Neural progenitor cell (in vitro differentiated cells): ENCODE measurements at regions not wholly inside any gene's neighbourhood (a gene's known extent, or its start where the extent isn't known, plus 50 kb on each side); places are given as distances from the start of the nearest gene placed in this dataset.

Experiments
- DNase-seq: peaks from one replicate; pipeline ENCODE4 v3.0.0-alpha.2; 2016; ENCODE audit warnings: low spot score
- H2AFZ ChIP-seq: fragments of 200-600 bp; sonication (generic); replicated peaks from 2 replicates; pipeline ENCODE4 v1.6.1; 2016; ENCODE audit warnings: antibody characterized with exemption
- H3F3A ChIP-seq: fragments of 200-600 bp; sonication (generic); 2 replicates; pipeline ENCODE4 v1.6.1; 2016; ENCODE audit warnings: antibody characterized with exemption, low read depth
- H3K27ac ChIP-seq: fragments of 200-600 bp; sonication (generic); 2 replicates; pipeline ENCODE4 v1.5.1; 2016; ENCODE audit warnings: mild to moderate bottlenecking
- H3K27me3 ChIP-seq: fragments of 200-600 bp; sonication (generic); 2 replicates; pipeline ENCODE4 v1.6.1; 2016; ENCODE audit warnings: mild to moderate bottlenecking, moderate library complexity
- H3K36me3 ChIP-seq: fragments of 200-600 bp; sonication (generic); 2 replicates; pipeline ENCODE4 v1.5.1; 2016
- H3K4me1 ChIP-seq: fragments of 200-600 bp; sonication (generic); 2 replicates; pipeline ENCODE4 v1.6.1; 2016; ENCODE audit warnings: mixed run types
- H3K4me2 ChIP-seq: fragments of 200-600 bp; sonication (generic); 2 replicates; pipeline ENCODE4 v1.6.1; 2016
- H3K4me3 ChIP-seq: fragments of 200-600 bp; sonication (generic); 2 replicates; pipeline ENCODE4 v1.5.1; 2016
- H3K79me2 ChIP-seq: fragments of 200-600 bp; sonication (generic); 2 replicates; pipeline ENCODE4 v1.6.1; 2016; ENCODE audit warnings: low read depth
- H3K9ac ChIP-seq: fragments of 200-600 bp; sonication (generic); 2 replicates; pipeline ENCODE4 v1.6.1; 2016
- H3K9me3 ChIP-seq: fragments of 200-600 bp; sonication (generic); 2 replicates; pipeline ENCODE4 v1.5.1; 2016; ENCODE audit warnings: low read depth
- H4K20me1 ChIP-seq: fragments of 200-600 bp; sonication (generic); 2 replicates; pipeline ENCODE4 v1.6.1; 2016; ENCODE audit warnings: low read depth
- H3K27ac Mint-ChIP-seq: 3 replicates; pipeline ENCODE4 v1.8.0; 2021; ENCODE audit warnings: mixed read lengths
- H3K27me3 Mint-ChIP-seq: 2 replicates; pipeline ENCODE4 v1.8.0; 2022; ENCODE audit warnings: low read depth, mild to moderate bottlenecking, inconsistent platforms, moderate library complexity, mixed read lengths; ENCODE audit not compliant: insufficient read depth
- H3K36me3 Mint-ChIP-seq: 3 replicates; pipeline ENCODE4 v1.8.0; 2021; ENCODE audit warnings: mixed read lengths
- H3K4me1 Mint-ChIP-seq: 3 replicates; pipeline ENCODE4 v1.8.0; 2021; ENCODE audit warnings: mixed read lengths
- H3K4me3 Mint-ChIP-seq: 3 replicates; pipeline ENCODE4 v1.8.0; 2021; ENCODE audit warnings: mild to moderate bottlenecking, moderate library complexity, mixed read lengths
- H3K9me3 Mint-ChIP-seq: 3 replicates; pipeline ENCODE4 v1.8.0; 2020; ENCODE audit warnings: mixed read lengths
- CTCF ChIP-seq: fragments of 200-600 bp; sonication (generic); IDR thresholded peaks from 2 replicates; pipeline ENCODE4 v1.5.1; 2017; ENCODE audit warnings: antibody characterized with exemption, mild to moderate bottlenecking
- EZH2 ChIP-seq: fragments of 200-600 bp; sonication (generic); IDR thresholded peaks from 2 replicates; pipeline ENCODE4 v1.6.1; 2017; ENCODE audit warnings: antibody characterized with exemption, mild to moderate bottlenecking, moderate library complexity
- EZH2phosphoT487 ChIP-seq: fragments of 200-600 bp; sonication (generic); IDR thresholded peaks from 2 replicates; pipeline ENCODE4 v1.6.1; 2017; ENCODE audit warnings: antibody characterized with exemption

GRCh38 chr6:40340957-40341356 lies 246.2 kb downstream of the LRFN2 start:
- H3K36me3 Mint-ChIP-seq = no peaks in the 10 kb centered on the region
- Histone ChIP-seq H3K4me2 (no peak overlapping the region), H3K4me1 (peaks cover 37% of the 10 kb centered on the region), H4K20me1 (peaks cover 4% of the 10 kb centered on the region), H2AFZ (no peak overlapping the region), H3F3A (peaks cover 31% of the 10 kb centered on the region), H3K79me2 (no peaks in the 10 kb centered on the region), H3K27ac (no peak overlapping the region), H3K4me3 (no peak overlapping the region), H3K9ac (no peak overlapping the region), H3K36me3 (no peaks in the 10 kb centered on the region), H3K27me3 (no peaks in the 10 kb centered on the region), H3K9me3 (no peaks in the 10 kb centered on the region)
- TF ChIP-seq CTCF (no peak), EZH2 (no peak), EZH2phosphoT487 (no peak)
- H3K27me3 Mint-ChIP-seq = peaks cover 36% of the 10 kb centered on the region
- H3K9me3 Mint-ChIP-seq = no peaks in the 10 kb centered on the region
- peaks cover 48% of the 10 kb centered on the region for H3K4me1 Mint-ChIP-seq
- no peak overlapping the region for H3K4me3 Mint-ChIP-seq
- no peak overlapping the region for H3K27ac Mint-ChIP-seq
- DNase-seq = no peak

GRCh38 chr6:40340196-40340595 lies 247.0 kb downstream of the LRFN2 start:
- peaks cover 33% of the 10 kb centered on the region for H3K27me3 Mint-ChIP-seq
- no peaks in the 10 kb centered on the region for H3K36me3 Mint-ChIP-seq

GRCh38 chr6:40338306-40338705 lies 248.9 kb downstream of the LRFN2 start:
- TF ChIP-seq CTCF (no peak), EZH2 (no peak), EZH2phosphoT487 (no peak)
- peaks cover 23% of the 10 kb centered on the region for H3K27me3 Mint-ChIP-seq
- Histone ChIP-seq H3K4me3 (no peak overlapping the region), H3K9me3 (no peaks in the 10 kb centered on the region), H3K9ac (no peak overlapping the region), H3K27me3 (no peaks in the 10 kb centered on the region), H3K27ac (no peak overlapping the region), H4K20me1 (no peaks in the 10 kb centered on the region), H3K79me2 (no peaks in the 10 kb centered on the region), H2AFZ (no peak overlapping the region), H3K4me2 (no peak overlapping the region), H3K4me1 (peaks cover 34% of the 10 kb centered on the region), H3F3A (peaks cover 29% of the 10 kb centered on the region), H3K36me3 (no peaks in the 10 kb centered on the region)
- no peak overlapping the region for H3K4me3 Mint-ChIP-seq
- no peak overlapping the region for H3K27ac Mint-ChIP-seq
- no peak for DNase-seq
- no peaks in the 10 kb centered on the region for H3K36me3 Mint-ChIP-seq
- peaks cover 50% of the 10 kb centered on the region for H3K4me1 Mint-ChIP-seq
- H3K9me3 Mint-ChIP-seq = no peaks in the 10 kb centered on the region

More at GRCh38 chr6:40340196-40340595, 247.0 kb downstream of the LRFN2 start:
- Histone ChIP-seq H2AFZ (no peak overlapping the region), H3K4me2 (no peak overlapping the region), H3K27me3 (no peaks in the 10 kb centered on the region), H3K27ac (no peak overlapping the region), H3K79me2 (no peaks in the 10 kb centered on the region), H4K20me1 (peaks cover 4% of the 10 kb centered on the region), H3K9me3 (no peaks in the 10 kb centered on the region), H3K4me1 (peaks cover 37% of the 10 kb centered on the region), H3K36me3 (no peaks in the 10 kb centered on the region), H3F3A (peaks cover 31% of the 10 kb centered on the region), H3K9ac (no peak overlapping the region), H3K4me3 (no peak overlapping the region)
- H3K9me3 Mint-ChIP-seq = no peaks in the 10 kb centered on the region
- peaks cover 52% of the 10 kb centered on the region for H3K4me1 Mint-ChIP-seq
- H3K4me3 Mint-ChIP-seq = no peak overlapping the region
- no peak for DNase-seq
- no peak for TF ChIP-seq CTCF
- TF ChIP-seq EZH2phosphoT487 = no peak
- TF ChIP-seq EZH2 = no peak
- H3K27ac Mint-ChIP-seq = no peak overlapping the region
